NT2/D1 (cell line): ENCODE measurements at regions not wholly inside any gene's neighbourhood (a gene's known extent, or its start where the extent isn't known, plus 50 kb on each side); places are given as distances from the start of the nearest gene placed in this dataset.

ENCODE experiments used
- SUZ12 ChIP-seq: IDR thresholded peaks from 2 replicates; pipeline ENCODE4 v1.6.1; 2011; ENCODE audit not compliant: insufficient read length, insufficient read depth; ENCODE audit errors: extremely low read depth
- ZNF274 ChIP-seq: IDR thresholded peaks from 2 replicates; pipeline ENCODE4 v1.6.1; 2011; ENCODE audit warnings: mild to moderate bottlenecking, low read depth, low read length

- no peak for TF ChIP-seq ZNF274
- no peak for TF ChIP-seq SUZ12
These were observed 112.4 kb downstream of the NUFIP1 start for GRCh38 chr13:44876782-44877324.
